GM10248 (cell line): ENCODE measurements at regions not wholly inside any gene's neighbourhood (a gene's known extent, or its start where the extent isn't known, plus 50 kb on each side); places are given as distances from the start of the nearest gene placed in this dataset.

Experiments
- CTCF ChIA-PET: fragments of 300-600 bp; sonication (Branson Sonifier 250); formaldehyde crosslinking; extraction: SDS; loops from one replicate; lab custom pipeline; 2021; ENCODE audit warnings: antibody characterized with exemption; lab: Yijun Ruan, JAX
- POLR2A ChIA-PET: fragments of 350-650 bp; sonication (Branson Sonifier 250); formaldehyde crosslinking; extraction: SDS; loops from one replicate; lab custom pipeline; 2020; ENCODE audit warnings: antibody characterized with exemption; lab: Yijun Ruan, JAX
- DNase-seq: peaks from one replicate; pipeline ENCODE4 v3.0.0; 2012; ENCODE audit errors: extremely low spot score
- CTCF ChIP-seq: IDR thresholded peaks from 2 replicates; pipeline ENCODE4 v1.5.1; 2012; ENCODE audit warnings: mild to moderate bottlenecking, low read depth; ENCODE audit errors: extremely low read depth, missing control alignments, control extremely low read depth

- ChIA-PET POLR2A (no interaction called here), CTCF (no interaction called here)
- no peak for TF ChIP-seq CTCF
These were observed 51.4 kb upstream of the SOX2 start for GRCh38 chr3:181660337-181660736.

GRCh38 chr3:181637456-181637855 lies 74.3 kb upstream of the SOX2 start:
- TF ChIP-seq CTCF, result no peak
- ChIA-PET CTCF (no interaction called here), POLR2A (no interaction called here)
- no peak for DNase-seq

More at GRCh38 chr3:181660337-181660736, 51.4 kb upstream of the SOX2 start:
- no peak for DNase-seq

- CTCF ChIA-PET, result no interaction called here
- no peak for DNase-seq
- no peak for TF ChIP-seq CTCF
- POLR2A ChIA-PET, result no interaction called here
These were observed 74.7 kb upstream of the SOX2 start for GRCh38 chr3:181637056-181637455.

- POLR2A ChIA-PET, result no interaction called here
- no peak for DNase-seq
- CTCF ChIA-PET, result interaction anchor here (1.5 kb wide), 1 partner anchor 11 kb away, joined by 6 read pairs; no protein-coding TSS in a partner anchor
- no peak for TF ChIP-seq CTCF
These were observed 76.6 kb upstream of the SOX2 start for GRCh38 chr3:181635141-181635540.

GRCh38 chr3:181633556-181633955 lies 78.2 kb upstream of the SOX2 start:
- no peak for TF ChIP-seq CTCF
- DNase-seq, result no peak
- ChIA-PET POLR2A (no interaction called here), CTCF (interaction anchor here (0.9 to 1.5 kb wide), 4 partner anchors 8 to 23 kb away, joined by 3 to 6 read pairs (median 4); no protein-coding TSS in a partner anchor)

- ChIA-PET POLR2A (no interaction called here), CTCF (no interaction called here)
- DNase-seq, result no peak
- TF ChIP-seq CTCF, result no peak
These were observed 79.8 kb upstream of the SOX2 start for GRCh38 chr3:181631901-181632300.
